LNCAP (cell line): ENCODE measurements at regions not wholly inside any gene's neighbourhood (a gene's known extent, or its start where the extent isn't known, plus 50 kb on each side); places are given as distances from the start of the nearest gene placed in this dataset.

Source experiments
- TF ChIP-seq, protein P1 (sequence below): fragments of 450-650 bp; IDR thresholded peaks from 2 replicates; pipeline ENCODE4 v1.5.1; 2017; ENCODE audit warnings: mild to moderate bottlenecking

DNA sequence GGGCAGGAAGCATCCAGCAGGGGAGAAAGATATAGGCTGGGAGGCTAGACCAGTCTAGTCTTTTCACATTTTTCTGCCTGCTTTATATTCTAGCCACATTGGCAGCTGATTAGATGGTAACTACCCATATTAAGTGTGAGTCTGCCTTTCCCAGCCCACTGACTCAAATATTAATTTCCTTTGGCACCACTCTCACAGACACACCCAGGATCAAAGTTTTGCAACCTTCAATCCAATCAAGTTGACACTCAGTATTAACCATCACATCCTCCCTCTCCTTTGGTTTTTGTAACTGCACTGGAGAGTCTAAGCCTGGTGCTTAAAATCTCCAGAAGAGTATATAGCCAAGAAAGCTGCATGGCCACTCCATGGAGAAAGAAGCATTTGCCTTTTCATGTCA is 560.4 kb downstream of the GRXCR1 start:
- TF ChIP-seq, protein P1, sequence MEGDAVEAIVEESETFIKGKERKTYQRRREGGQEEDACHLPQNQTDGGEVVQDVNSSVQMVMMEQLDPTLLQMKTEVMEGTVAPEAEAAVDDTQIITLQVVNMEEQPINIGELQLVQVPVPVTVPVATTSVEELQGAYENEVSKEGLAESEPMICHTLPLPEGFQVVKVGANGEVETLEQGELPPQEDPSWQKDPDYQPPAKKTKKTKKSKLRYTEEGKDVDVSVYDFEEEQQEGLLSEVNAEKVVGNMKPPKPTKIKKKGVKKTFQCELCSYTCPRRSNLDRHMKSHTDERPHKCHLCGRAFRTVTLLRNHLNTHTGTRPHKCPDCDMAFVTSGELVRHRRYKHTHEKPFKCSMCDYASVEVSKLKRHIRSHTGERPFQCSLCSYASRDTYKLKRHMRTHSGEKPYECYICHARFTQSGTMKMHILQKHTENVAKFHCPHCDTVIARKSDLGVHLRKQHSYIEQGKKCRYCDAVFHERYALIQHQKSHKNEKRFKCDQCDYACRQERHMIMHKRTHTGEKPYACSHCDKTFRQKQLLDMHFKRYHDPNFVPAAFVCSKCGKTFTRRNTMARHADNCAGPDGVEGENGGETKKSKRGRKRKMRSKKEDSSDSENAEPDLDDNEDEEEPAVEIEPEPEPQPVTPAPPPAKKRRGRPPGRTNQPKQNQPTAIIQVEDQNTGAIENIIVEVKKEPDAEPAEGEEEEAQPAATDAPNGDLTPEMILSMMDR, result no peak

DNA sequence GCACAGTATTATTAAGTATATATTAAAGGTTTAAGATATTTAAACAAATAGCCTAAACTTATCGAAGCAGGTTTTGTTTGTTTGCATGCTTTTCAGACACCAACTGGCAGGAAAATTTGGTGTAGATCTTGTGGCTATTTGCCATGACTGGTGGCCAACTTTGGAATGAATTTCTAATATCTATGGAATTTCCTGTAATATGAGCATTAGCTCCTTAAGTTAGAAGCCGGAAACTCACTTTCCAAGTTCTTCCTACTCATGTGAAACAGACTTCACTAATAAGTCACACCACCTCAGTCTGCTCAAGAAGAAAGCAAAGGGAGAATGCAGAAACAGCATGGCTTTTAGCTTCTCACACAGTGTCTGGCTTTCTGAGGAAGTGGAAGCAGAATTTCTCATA is 563.9 kb downstream of the GRXCR1 start:
- TF ChIP-seq, protein P1, result no peak

DNA sequence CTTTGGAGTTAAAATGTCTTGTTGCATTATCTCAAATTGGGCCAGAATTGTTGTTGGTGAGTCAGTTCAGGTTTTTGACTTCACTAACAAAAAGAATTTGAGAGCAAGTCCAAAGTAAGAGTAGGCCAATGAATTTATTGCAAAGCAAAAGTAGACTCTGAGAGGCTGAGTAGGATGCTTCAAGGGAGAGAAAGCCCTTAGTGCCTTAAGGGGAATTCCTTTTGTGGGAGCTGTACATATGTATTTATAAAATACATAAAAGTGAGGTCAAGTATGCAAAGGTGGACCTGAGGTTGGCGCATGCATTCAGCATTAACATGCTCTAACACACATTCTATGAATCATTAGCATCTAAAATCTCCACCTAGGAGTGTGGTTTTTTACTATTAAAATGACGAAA is 565.4 kb downstream of the GRXCR1 start:
- TF ChIP-seq, protein P1, result no peak

DNA sequence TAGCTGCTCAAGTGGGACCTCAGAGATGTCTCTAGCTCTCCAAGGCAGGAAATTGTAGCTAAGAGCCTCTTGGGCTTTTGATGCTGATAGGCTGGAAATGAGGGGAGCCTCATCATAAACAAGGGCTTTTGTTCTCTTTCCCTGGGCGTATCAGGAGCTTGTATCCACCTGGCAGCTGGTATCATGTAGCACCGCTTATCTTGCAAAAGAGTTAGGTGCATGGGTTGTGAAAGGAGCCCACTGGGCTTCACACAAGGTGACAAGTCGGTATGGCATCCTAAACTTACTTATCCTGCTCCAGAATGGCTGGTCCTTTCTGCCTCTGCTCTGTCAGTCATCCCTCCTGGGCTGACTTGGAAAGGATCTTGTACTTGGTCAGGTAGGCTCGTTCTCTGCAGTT is 565.8 kb downstream of the GRXCR1 start:
- TF ChIP-seq, protein P1, result no peak

DNA sequence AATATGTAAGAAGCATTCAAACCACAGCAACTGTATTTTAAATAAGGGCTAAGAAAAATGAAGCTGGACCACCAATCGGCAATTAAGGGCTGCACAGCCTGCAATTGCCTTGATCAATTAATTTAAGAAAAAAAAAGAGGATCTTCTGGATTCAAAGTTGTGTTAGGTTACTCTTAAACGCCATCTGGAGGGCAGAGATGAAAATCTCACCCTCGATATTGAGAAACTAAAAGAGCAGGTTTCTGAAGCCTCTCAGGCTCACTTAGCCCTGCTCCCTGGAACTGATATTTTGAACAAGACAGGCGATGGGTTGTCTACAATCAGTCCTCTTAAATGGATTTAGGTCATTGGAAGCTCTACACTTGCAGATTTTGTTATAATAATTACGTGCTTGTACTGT is 579.4 kb downstream of the GRXCR1 start:
- TF ChIP-seq, protein P1, result no peak

DNA sequence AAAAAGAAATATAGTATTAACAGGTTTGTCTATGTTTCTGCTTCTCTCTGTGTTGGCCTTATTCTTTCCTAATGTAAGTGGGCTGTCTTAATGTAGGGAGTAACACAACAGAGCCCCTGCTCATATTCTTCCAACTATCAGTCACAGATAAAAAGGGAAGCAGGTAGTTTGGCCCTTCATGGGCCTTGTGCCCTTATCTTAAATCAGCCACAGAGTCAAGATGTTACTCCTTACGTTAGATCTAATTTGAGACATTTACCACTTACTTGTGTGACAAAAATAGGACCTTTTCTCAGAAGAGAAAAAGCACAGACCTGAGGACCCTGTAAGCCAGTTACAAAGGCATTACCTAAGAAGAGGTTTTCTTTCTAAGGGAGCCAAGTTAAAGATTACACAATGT is 589.0 kb downstream of the GRXCR1 start:
- TF ChIP-seq, protein P1, result no peak

DNA sequence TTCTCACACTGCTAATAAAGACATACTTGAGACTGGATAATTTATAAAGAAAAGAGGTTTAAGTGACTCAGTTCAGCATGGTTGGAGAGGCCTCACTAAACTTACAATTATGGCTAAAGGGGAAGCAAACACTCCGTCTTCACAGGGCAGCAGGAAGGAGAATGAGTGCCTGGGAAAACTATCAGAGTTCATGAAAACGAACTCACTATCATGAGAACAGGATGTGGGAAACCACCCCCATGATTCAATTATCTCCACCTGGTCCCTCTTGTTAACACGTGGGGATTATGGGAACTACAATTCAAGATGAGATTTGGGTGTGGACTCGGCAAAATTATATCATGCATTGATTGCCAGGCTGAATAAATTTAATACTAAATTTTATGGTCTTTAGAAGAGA is 592.7 kb downstream of the GRXCR1 start:
- TF ChIP-seq, protein P1, result no peak

DNA sequence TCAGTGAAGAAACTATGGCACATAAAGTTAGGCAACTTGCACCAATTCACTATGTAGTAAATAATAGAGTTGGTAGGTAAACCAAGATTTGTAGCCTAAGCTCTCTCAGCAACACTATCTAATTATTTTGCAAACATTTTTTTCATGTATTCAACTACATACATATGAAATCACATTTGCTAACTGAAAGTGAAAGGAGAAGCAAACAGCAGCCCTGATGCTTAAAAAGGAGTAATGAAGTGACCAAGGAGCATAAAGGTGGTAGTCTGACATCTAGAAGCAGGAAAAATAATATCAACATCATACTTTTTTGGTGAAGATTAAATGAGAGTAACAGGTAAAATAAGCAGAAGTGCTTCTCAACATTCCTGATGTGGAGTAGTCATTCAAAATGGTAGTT is 603.7 kb downstream of the GRXCR1 start:
- TF ChIP-seq, protein P1, result no peak
